A673 (cell line): ENCODE measurements at regions not wholly inside any gene's neighbourhood (a gene's known extent, or its start where the extent isn't known, plus 50 kb on each side); places are given as distances from the start of the nearest gene placed in this dataset.

Experiments
- CTCF ChIP-seq: fragments of 300-800, 200-600 bp; sonication (generic); conservative IDR thresholded peaks from 2 replicates; pipeline ENCODE4 v1.5.1; 2017; ENCODE audit warnings: low read depth, mild to moderate bottlenecking, antibody characterized with exemption, low read length, moderate library complexity, mixed read lengths
- EZH2 ChIP-seq: fragments of 200-600 bp; sonication (generic); IDR thresholded peaks from 2 replicates; pipeline ENCODE4 v1.6.1; 2017; ENCODE audit warnings: borderline replicate concordance, low read depth, mild to moderate bottlenecking, mixed read lengths, antibody characterized with exemption, low read length; ENCODE audit not compliant: poor library complexity, severe bottlenecking

GRCh38 chr20:12040261-12040660 is 122.6 kb downstream of the BTBD3 start:
- TF ChIP-seq CTCF: no peak
- no peak for TF ChIP-seq EZH2
